ENCODE measurements at regions not wholly inside any gene's neighbourhood (a gene's known extent, or its start where the extent isn't known, plus 50 kb on each side); places are given as distances from the start of the nearest gene placed in this dataset.
A peak's percentile ranks its signal among the peaks of the same experiment; 100 is the strongest.

DNA sequence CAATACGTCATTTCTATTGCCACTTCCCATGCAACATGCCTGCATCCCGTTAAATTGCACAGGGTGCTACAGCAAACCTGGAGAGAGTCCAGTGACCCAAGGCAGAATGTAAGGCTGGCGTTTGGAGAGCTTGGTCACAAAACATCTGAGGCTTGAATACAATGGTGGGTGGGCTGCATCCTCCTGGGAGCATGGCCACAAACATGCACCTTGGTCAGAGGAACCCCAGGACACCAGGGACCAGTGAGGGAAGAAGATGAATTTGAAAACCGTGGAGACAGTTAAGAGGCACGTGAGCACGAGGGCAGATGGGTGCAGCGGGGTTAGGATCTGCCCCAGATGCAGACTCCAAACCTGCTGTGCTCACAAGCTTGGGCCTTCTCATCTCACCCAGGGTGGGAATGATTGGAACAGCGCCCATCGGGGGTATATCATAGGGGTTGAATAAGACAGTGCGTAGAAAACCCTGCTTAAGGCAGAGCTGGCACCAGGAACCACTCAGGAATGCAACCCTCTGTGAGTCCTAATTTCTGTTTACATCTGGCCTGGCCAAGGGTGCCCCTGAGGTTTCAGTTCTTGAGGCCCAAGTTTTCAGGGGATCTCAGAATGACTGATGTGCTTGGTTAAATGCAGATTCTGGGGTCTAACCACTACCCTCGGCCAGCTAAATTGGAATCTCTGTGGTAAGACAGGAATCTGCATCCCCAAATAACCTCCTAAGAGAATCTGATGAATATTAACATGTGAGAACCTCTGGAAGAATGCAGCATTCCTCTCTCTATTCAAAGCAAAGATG is 97.2 kb downstream of the ARL4C start:
- intact Hi-C loops (cut with micrococcal nuclease; ENCODE audit: unreplicated experiment) = no loop called here
- no peaks in the 10 kb centered on the region for H3K4me1 ChIP-seq (ENCODE audit: insufficient read depth, low read length, poor library complexity, severe bottlenecking)
- no peak for DNase-seq (ENCODE audit: low spot score)

DNA sequence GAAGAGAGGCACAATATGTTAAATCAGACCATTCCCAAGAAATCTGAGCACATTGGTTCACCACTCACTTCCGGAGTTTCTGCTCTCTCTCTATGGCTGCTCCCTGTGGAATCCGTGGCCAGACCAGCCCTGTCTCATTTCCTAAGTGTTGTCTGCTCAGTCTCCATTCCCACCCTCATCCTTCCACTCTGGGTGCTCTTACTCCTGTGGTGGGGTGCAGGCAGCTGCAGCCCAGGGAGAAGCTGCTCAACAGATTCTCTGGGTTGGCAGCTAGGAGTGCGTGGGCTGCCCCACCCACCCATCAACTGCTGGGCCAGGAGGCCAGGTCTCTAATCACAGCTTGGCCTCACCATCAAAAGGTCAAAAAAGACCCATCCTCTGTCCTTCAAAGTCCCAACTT is 98.3 kb downstream of the ARL4C start:
- ChIA-PET CTCF (no interaction called here), POLR2A (ENCODE audit: low non-redundant PET) (no interaction called here)
- Histone ChIP-seq H3K9me3 (ENCODE audit: low read depth, low read length, poor library complexity, severe bottlenecking) (no peaks in the 10 kb centered on the region), H3K27ac (ENCODE audit: low read depth, low read length, poor library complexity, severe bottlenecking) (no peak overlapping the region), H3K36me3 (ENCODE audit: insufficient read depth, low read length, poor library complexity, severe bottlenecking) (no peaks in the 10 kb centered on the region), H3K4me1 (ENCODE audit: insufficient read depth, low read length, poor library complexity, severe bottlenecking) (no peaks in the 10 kb centered on the region), H3K4me3 (ENCODE audit: low read depth, low read length, poor library complexity, severe bottlenecking) (no peak overlapping the region), H3K27me3 (replicated peaks; ENCODE audit: insufficient read depth, low read depth, low read length, poor library complexity) (no peaks in the 10 kb centered on the region)
- BruUV-seq (replicated peaks) = no TSS peak
- no peak for DNase-seq (ENCODE audit: low spot score)
- TF ChIP-seq EZH2 (IDR thresholded peaks at IDR 0.05; ENCODE audit: borderline replicate concordance, low read depth, low read length, poor library complexity, severe bottlenecking) = no peak
- TF ChIP-seq, protein P1, sequence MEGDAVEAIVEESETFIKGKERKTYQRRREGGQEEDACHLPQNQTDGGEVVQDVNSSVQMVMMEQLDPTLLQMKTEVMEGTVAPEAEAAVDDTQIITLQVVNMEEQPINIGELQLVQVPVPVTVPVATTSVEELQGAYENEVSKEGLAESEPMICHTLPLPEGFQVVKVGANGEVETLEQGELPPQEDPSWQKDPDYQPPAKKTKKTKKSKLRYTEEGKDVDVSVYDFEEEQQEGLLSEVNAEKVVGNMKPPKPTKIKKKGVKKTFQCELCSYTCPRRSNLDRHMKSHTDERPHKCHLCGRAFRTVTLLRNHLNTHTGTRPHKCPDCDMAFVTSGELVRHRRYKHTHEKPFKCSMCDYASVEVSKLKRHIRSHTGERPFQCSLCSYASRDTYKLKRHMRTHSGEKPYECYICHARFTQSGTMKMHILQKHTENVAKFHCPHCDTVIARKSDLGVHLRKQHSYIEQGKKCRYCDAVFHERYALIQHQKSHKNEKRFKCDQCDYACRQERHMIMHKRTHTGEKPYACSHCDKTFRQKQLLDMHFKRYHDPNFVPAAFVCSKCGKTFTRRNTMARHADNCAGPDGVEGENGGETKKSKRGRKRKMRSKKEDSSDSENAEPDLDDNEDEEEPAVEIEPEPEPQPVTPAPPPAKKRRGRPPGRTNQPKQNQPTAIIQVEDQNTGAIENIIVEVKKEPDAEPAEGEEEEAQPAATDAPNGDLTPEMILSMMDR (conservative IDR thresholded peaks at IDR 0.05; ENCODE audit: low read depth, low read length) = no peak
- intact Hi-C loops (cut with micrococcal nuclease; ENCODE audit: unreplicated experiment) = no loop called here

More for the DNA sequence above, 97.2 kb downstream of the ARL4C start:
- Histone ChIP-seq H3K27me3 (replicated peaks; ENCODE audit: insufficient read depth, low read depth, low read length, poor library complexity) (no peaks in the 10 kb centered on the region), H3K36me3 (ENCODE audit: insufficient read depth, low read length, poor library complexity, severe bottlenecking) (no peaks in the 10 kb centered on the region), H3K9me3 (ENCODE audit: low read depth, low read length, poor library complexity, severe bottlenecking) (no peaks in the 10 kb centered on the region), H3K27ac (ENCODE audit: low read depth, low read length, poor library complexity, severe bottlenecking) (no peak overlapping the region), H3K4me3 (ENCODE audit: low read depth, low read length, poor library complexity, severe bottlenecking) (no peak overlapping the region)
- CTCF ChIA-PET = no interaction called here
- POLR2A ChIA-PET (ENCODE audit: low non-redundant PET) = no interaction called here
- no peak for TF ChIP-seq EZH2 (IDR thresholded peaks at IDR 0.05; ENCODE audit: borderline replicate concordance, low read depth, low read length, poor library complexity, severe bottlenecking)
- TF ChIP-seq, protein P1 (conservative IDR thresholded peaks at IDR 0.05; ENCODE audit: low read depth, low read length) = no peak
- no TSS peak for BruUV-seq (replicated peaks)

DNA sequence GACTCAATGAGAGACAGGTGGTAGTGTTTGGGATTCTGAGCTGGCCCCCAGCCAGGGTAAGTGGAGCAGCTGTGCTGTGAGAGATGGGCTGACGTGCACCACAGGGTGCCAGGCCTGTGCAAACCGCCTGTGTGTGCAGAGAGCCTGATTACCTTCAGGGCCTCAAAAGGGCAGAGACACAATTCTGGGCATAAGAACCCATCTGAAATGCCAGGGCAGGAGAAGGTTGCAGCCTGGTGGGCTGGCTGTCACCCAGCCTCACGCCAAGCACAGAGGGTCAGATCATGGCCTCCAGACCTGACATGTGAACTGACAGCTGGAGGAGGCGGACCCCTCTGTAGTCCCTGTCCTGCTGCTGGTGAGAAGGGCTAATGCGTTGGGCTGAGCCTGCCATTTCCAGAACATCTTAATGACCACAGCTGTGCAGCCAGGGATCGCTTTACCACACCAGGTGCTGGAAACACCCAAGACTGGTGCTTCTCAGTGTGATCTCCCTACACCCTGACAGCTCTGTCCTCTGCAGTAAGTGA is 100.9 kb downstream of the ARL4C start:
- H3K9me3 ChIP-seq (ENCODE audit: low read depth, low read length, poor library complexity, severe bottlenecking) = no peaks in the 10 kb centered on the region

More for the DNA sequence above, 100.9 kb downstream of the ARL4C start:
- POLR2A ChIA-PET (ENCODE audit: low non-redundant PET) = no interaction called here
- DNase-seq (ENCODE audit: low spot score) = peak; percentile 17
- Histone ChIP-seq H3K27ac (ENCODE audit: low read depth, low read length, poor library complexity, severe bottlenecking) (no peak overlapping the region), H3K4me1 (ENCODE audit: insufficient read depth, low read length, poor library complexity, severe bottlenecking) (no peaks in the 10 kb centered on the region), H3K4me3 (ENCODE audit: low read depth, low read length, poor library complexity, severe bottlenecking) (no peak overlapping the region), H3K36me3 (ENCODE audit: insufficient read depth, low read length, poor library complexity, severe bottlenecking) (no peaks in the 10 kb centered on the region), H3K27me3 (replicated peaks; ENCODE audit: insufficient read depth, low read depth, low read length, poor library complexity) (no peaks in the 10 kb centered on the region)
- intact Hi-C loops (cut with micrococcal nuclease; ENCODE audit: unreplicated experiment) = no loop called here
- CTCF ChIA-PET = no interaction called here
- BruUV-seq (replicated peaks) = no TSS peak
- TF ChIP-seq, protein P1 (conservative IDR thresholded peaks at IDR 0.05; ENCODE audit: low read depth, low read length) = no peak
- no peak for TF ChIP-seq EZH2 (IDR thresholded peaks at IDR 0.05; ENCODE audit: borderline replicate concordance, low read depth, low read length, poor library complexity, severe bottlenecking)
